ENCODE measurements at regions not wholly inside any gene's neighbourhood (a gene's known extent, or its start where the extent isn't known, plus 50 kb on each side); places are given as distances from the start of the nearest gene placed in this dataset.

DNA sequence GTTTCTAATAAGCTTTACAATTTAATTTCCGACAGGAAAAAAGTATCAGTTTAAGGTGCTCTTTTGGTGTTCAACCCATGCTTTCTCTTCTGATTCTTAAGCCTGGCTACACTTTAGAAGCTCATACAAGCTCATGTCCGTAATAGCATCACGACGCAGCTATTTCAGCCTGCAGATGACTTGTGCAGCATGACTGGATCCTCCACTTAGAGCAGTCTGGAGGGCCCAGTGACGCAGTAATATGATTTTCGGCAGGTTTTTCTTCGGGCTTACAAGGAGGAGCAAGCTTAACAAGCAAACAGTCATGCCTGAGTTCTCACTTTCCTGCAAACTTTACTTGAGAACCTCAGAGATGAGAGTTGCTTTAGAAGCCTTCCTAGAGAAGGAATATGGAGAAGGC is 85.3 kb upstream of the MAML3 start:
- Mint-ChIP-seq H3K4me3 (no peak overlapping the region), H3K9me3 (no peaks in the 10 kb centered on the region), H3K27ac (no peak overlapping the region), H3K27me3 (peaks cover 8% of the 10 kb centered on the region), H3K36me3 (ENCODE audit: low read depth) (peaks cover 2% of the 10 kb centered on the region), H3K4me1 (peaks cover 62% of the 10 kb centered on the region)
- CTCF ChIA-PET = interaction anchor here (1.0 to 2.8 kb wide), 4 partner anchors 10 to 194 kb away, joined by 3 to 8 read pairs (median 3); no protein-coding TSS in a partner anchor
- no peak for DNase-seq
- POLR2A ChIA-PET = no interaction called here

DNA sequence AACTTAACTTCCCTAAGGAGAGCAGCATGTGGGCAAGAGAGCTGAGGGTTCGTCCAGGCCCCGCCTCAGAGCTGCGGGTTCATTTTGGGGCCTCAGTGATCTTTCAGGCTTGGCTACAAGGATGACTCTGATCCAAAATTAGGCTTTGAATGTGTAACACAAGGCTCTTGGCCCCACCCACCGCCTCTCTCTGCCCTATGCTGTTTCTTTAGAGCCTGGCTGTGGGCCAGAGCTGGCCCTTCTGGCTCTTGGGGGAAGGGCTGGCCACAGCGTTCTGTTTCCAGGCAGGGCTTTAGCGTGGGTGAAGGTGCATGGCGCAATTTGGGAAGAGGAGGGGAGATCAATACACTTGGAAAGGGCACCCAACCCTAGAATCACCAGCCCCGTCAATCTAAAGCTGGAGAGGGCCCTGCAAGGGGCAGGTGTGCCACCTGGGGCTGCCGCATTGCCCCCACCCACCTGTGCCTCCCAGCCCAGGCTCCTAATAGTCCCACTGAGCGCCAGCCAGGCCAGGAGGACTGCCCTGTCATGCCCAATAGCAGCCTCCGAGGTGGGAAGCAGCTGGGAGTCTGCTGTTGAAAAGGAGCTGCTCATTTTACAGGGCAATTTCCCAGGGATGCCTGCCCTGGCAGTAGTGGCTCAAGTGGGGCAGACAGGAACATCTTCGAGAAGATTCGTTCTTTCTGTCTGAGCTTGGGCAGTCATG is 84.5 kb upstream of the MAML3 start:
- ChIA-PET CTCF (interaction anchor here (1.0 to 2.8 kb wide), 4 partner anchors 10 to 193 kb away, joined by 3 to 8 read pairs (median 3); no protein-coding TSS in a partner anchor), POLR2A (no interaction called here)
- peaks cover 2% of the 10 kb centered on the region for H3K36me3 Mint-ChIP-seq (ENCODE audit: low read depth)
- peaks cover 8% of the 10 kb centered on the region for H3K27me3 Mint-ChIP-seq
- H3K27ac Mint-ChIP-seq = no peak overlapping the region
- no peak overlapping the region for H3K4me3 Mint-ChIP-seq
- no peak for DNase-seq
- peaks cover 63% of the 10 kb centered on the region for H3K4me1 Mint-ChIP-seq
- H3K9me3 Mint-ChIP-seq = no peaks in the 10 kb centered on the region

DNA sequence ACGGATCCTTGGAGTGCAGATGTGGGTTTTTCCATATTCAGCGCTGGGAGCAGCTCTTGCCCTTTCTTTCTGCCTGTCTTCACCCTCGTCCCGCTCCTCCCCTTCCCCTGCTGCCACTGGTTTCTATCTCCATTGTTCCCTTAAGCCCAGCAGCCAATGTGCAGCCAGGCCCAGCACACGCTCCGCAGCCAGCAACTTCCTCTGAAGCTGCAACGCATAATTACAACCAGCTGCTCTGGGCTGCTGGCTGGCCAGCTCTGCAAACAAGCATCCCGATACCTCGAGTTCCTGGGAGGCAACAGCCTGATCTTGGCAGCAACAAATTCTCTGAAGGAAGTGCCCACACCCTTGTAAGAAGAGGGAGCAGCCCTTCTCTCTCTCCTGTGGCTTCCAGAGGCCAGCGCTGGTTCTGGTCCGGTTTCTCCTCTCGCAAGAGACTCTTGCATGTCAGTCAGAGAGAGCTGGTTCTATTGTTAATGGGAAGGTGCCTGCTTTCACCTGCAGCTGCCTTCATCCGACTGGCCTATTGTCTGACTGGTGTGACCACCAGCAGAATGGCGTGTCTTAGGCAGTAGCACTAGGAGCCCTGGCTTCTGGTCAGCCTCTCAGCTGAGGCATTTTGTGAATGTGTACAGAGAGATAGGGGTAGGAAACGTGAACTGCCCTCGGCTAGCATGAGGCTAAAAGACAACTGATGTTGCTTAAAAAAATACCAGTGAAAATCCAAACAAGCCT is 83.8 kb upstream of the MAML3 start:
- Mint-ChIP-seq H3K4me3 (no peak overlapping the region), H3K27ac (peak overlapping the region; percentile 52), H3K36me3 (ENCODE audit: low read depth) (peaks cover 2% of the 10 kb centered on the region), H3K27me3 (peaks cover 8% of the 10 kb centered on the region), H3K9me3 (no peaks in the 10 kb centered on the region), H3K4me1 (peaks cover 57% of the 10 kb centered on the region)
- CTCF ChIA-PET = interaction anchor here (0.6 to 2.8 kb wide), 5 partner anchors 14 to 1087 kb away, joined by 3 to 8 read pairs (median 3); no protein-coding TSS in a partner anchor
- DNase-seq = no peak
- POLR2A ChIA-PET = no interaction called here

DNA sequence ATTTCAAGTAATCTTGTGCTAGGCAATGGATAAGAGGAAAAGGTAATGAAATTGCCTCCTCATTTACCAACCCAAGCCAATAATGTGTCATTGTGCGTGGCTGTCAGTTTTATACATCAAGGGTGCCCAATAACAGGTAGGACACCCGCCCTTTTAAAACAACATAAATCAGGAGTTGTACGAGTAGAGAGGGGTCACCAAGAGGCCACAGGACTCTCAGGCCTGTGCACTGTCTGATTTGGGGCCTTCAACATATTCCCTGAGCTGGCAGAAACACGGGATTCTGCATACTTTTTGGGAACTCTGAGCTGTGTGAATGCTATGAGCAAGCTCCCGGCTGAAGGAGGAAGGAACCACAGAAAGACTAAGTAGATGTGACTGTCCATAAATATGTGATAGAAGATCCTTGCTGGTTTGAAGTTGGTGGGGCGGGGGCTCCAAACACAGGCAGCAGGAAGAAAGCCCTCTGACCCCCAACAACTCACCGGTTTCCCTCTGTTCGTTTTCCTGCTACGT is 82.7 kb upstream of the MAML3 start:
- Mint-ChIP-seq H3K9me3 (no peaks in the 10 kb centered on the region), H3K4me3 (no peak overlapping the region), H3K4me1 (peaks cover 52% of the 10 kb centered on the region), H3K27ac (no peak overlapping the region), H3K36me3 (ENCODE audit: low read depth) (peaks cover 2% of the 10 kb centered on the region), H3K27me3 (peaks cover 8% of the 10 kb centered on the region)
- ChIA-PET CTCF (interaction anchor here (0.8 to 3.6 kb wide), 4 partner anchors 15 to 77 kb away, joined by 3 to 23 read pairs (median 6); no protein-coding TSS in a partner anchor), POLR2A (no interaction called here)
- no peak for DNase-seq

DNA sequence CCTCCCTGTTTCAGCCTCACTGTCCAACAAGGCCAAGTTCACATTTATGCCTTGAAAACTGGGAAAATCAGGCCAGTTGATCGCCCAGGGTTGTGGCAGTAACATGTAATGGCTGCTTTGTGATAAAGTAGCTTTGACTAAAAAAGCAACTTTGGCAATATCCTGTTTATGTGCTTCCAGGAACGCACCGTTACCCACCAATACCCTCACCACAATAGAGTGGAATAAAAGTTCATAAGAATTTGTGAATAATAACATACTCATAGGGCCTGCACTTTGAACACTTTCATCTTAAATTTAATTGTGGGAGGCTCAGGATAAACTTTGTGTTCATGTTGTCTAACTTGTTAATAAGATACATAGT is 80.7 kb upstream of the MAML3 start:
- H3K9me3 Mint-ChIP-seq = no peaks in the 10 kb centered on the region
- ChIA-PET POLR2A (no interaction called here), CTCF (interaction anchor here (0.8 to 3.6 kb wide), 8 partner anchors 9 to 578 kb away, joined by 3 to 23 read pairs (median 4); no protein-coding TSS in a partner anchor)
- peak overlapping the region; percentile 8 for H3K4me3 Mint-ChIP-seq
- H3K27ac Mint-ChIP-seq = peak overlapping the region; percentile 88
- H3K36me3 Mint-ChIP-seq (ENCODE audit: low read depth) = peaks cover 2% of the 10 kb centered on the region
- H3K4me1 Mint-ChIP-seq = peaks cover 49% of the 10 kb centered on the region
- no peak for DNase-seq
- peaks cover 4% of the 10 kb centered on the region for H3K27me3 Mint-ChIP-seq

DNA sequence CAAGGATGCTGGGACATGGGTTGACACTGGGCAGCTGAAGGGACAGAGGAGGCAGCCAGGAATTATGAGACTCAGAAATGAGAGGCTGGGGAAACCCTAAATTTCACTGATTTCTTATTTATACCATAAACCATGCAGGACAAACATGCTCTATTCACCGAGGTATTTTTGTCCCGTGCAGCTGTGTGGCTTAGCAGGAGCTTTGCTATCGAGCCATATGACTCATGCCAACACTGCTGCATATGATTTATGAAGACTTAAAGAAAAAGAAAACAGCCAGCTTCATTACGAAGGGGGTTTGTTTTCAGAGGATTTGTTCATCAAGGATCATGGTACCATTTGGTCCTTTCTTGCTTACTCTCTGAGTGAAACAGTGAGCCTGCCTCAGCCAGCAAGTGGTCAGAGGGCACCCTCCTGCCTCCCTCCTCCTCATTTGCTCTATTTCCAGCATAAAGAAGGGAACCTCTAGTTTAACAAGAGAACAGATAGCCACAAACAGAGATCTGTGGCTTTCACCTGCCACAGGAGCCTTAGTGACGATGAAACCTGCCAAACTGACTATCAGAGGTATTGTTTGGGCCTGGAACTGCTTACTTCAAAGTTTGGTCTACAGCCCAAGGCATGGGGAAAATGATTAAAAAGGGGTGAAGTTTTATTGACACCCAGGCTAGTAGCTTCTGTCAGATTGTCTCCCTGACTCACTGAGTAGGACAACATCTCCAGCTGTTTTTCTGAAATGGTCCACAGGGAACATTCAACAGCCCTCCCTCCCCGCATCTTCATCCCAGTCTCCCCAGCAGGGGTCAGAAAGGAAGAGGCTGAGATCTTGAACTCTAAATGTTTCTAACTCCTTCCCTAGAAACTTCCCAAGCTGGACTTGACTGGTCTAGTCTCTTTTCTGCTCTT is 80.1 kb upstream of the MAML3 start:
- Mint-ChIP-seq H3K36me3 (ENCODE audit: low read depth) (peaks cover 2% of the 10 kb centered on the region), H3K9me3 (no peaks in the 10 kb centered on the region), H3K4me3 (peak overlapping the region; percentile 8), H3K4me1 (peaks cover 49% of the 10 kb centered on the region), H3K27me3 (peaks cover 4% of the 10 kb centered on the region), H3K27ac (peak overlapping the region; percentile 88)
- POLR2A ChIA-PET = interaction anchor here (0.6 kb wide), 1 partner anchor 58 kb away, joined by 3 read pairs; no protein-coding TSS in a partner anchor
- no peak for DNase-seq
- CTCF ChIA-PET = interaction anchor here (0.8 to 3.6 kb wide), 8 partner anchors 10 to 577 kb away, joined by 3 to 23 read pairs (median 4); no protein-coding TSS in a partner anchor

DNA sequence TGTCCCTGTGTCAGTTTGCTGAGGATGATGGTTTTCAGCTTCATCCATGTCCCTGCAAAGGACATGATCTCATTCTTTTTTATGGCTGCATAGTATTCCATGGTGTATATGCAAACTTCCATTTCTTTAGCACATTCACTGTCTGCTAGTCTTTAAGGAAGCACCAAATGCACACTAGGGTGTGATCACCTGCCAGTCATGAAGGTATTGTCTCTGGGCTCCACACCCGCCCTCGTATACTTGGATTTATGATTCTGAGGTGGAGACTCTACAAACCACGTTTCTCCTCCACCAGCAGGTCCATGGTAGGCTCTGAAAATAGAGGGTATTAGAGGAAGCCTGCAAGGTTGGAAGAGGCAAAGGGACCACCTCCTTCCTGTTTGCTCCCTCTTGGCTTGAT is 75.9 kb upstream of the MAML3 start:
- ChIA-PET POLR2A (no interaction called here), CTCF (interaction anchor here (1.1 to 2.1 kb wide), 3 partner anchors 8 to 30 kb away, joined by 3 to 8 read pairs (median 4); no protein-coding TSS in a partner anchor)
- Mint-ChIP-seq H3K4me3 (no peak overlapping the region), H3K27ac (no peak overlapping the region), H3K9me3 (no peaks in the 10 kb centered on the region), H3K27me3 (peaks cover 2% of the 10 kb centered on the region), H3K36me3 (ENCODE audit: low read depth) (no peaks in the 10 kb centered on the region), H3K4me1 (peaks cover 22% of the 10 kb centered on the region)
- DNase-seq = no peak

DNA sequence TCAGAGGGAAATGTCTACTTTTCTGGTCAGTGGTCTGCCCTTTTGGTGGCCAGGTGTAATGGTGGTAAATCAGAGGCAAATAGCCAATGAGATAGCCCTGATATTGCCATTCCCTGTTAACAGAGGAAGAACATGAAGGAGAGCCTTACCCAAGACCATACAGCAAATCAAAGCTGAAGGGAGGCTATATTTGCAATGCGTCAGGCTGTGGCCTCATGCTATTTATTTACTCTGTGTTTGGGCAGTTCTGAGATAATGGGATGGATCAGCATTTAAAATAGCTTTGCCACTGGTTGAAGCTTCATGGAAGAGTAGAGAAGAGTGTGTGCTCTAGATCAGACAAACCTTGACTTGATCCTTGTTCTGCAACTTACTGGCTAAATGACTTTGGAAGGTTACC is 73.3 kb upstream of the MAML3 start:
- CTCF ChIA-PET = interaction anchor here (0.6 to 1.1 kb wide), 3 partner anchors 25 to 263 kb away, joined by 3 read pairs; no protein-coding TSS in a partner anchor
- H3K27me3 Mint-ChIP-seq = peaks cover 2% of the 10 kb centered on the region
- no peak overlapping the region for H3K27ac Mint-ChIP-seq
- no peaks in the 10 kb centered on the region for H3K9me3 Mint-ChIP-seq
- H3K36me3 Mint-ChIP-seq (ENCODE audit: low read depth) = no peaks in the 10 kb centered on the region
- POLR2A ChIA-PET = no interaction called here
- peaks cover 5% of the 10 kb centered on the region for H3K4me1 Mint-ChIP-seq
- DNase-seq = no peak
- no peak overlapping the region for H3K4me3 Mint-ChIP-seq

DNA sequence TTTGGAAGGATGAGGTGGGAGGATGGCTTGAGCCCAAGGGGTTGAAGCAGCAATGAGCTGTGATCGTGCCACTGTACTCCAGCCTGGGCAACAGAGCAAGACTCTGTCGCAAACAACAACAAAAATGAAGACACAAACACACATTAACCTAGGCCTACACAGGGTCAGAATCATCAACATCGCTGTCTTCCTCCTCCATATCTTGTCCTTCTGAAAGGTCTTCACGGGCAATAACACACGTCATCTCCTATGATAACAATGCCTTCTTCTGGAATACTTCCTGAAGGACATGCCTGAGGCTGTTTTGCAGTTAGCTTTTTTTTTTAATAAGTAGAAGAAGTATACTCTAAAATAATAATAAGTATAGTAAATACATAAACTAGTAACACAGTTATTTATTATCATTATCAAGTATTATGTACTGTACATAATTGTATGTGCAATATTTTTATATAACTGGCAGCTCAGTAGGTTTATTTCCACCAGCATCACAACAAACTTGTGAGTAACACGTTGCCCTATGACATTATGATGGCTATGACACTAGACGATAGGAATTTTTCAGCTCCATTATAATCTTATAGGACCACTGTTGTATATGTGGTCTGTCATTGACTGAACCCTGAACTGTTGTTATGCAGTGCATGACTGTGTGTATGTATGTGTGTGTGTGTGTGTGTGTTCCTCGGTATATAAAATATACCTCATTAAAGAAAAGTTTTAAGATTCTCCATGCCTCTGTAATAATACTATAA is 69.2 kb upstream of the MAML3 start:
- DNase-seq = no peak
- ChIA-PET POLR2A (no interaction called here), CTCF (interaction anchor here (1.2 to 1.6 kb wide), 3 partner anchors 9 to 204 kb away, joined by 4 to 6 read pairs (median 5); no protein-coding TSS in a partner anchor)
- H3K4me1 Mint-ChIP-seq = no peaks in the 10 kb centered on the region
- H3K27ac Mint-ChIP-seq = no peak overlapping the region
- H3K36me3 Mint-ChIP-seq (ENCODE audit: low read depth) = no peaks in the 10 kb centered on the region
- peaks cover 5% of the 10 kb centered on the region for H3K27me3 Mint-ChIP-seq
- no peaks in the 10 kb centered on the region for H3K9me3 Mint-ChIP-seq
- H3K4me3 Mint-ChIP-seq = no peak overlapping the region

DNA sequence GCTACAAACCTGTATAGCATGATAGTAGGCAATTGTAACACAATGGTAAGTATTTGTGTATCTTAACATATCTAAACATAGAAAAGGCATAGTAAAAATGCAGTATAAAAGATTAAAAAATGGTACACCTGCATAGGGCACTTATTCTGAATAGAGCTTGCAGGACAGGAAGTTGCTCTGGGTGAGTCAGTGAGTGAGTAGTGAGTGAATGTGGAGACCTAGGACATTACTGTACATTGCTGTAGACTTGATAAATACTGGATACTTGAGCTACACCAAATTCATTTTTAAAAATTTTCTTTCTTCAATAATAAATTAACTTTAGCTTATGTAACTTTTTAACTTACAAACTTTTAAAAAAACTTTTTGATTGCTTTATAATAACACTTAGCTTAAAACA is 68.2 kb upstream of the MAML3 start:
- Mint-ChIP-seq H3K4me3 (no peak overlapping the region), H3K27ac (no peak overlapping the region), H3K9me3 (no peaks in the 10 kb centered on the region), H3K36me3 (ENCODE audit: low read depth) (no peaks in the 10 kb centered on the region), H3K27me3 (peaks cover 5% of the 10 kb centered on the region), H3K4me1 (no peaks in the 10 kb centered on the region)
- no peak for DNase-seq
- ChIA-PET CTCF (interaction anchor here (1.1 to 1.6 kb wide), 3 partner anchors 8 to 203 kb away, joined by 4 to 6 read pairs (median 5); no protein-coding TSS in a partner anchor), POLR2A (no interaction called here)

DNA sequence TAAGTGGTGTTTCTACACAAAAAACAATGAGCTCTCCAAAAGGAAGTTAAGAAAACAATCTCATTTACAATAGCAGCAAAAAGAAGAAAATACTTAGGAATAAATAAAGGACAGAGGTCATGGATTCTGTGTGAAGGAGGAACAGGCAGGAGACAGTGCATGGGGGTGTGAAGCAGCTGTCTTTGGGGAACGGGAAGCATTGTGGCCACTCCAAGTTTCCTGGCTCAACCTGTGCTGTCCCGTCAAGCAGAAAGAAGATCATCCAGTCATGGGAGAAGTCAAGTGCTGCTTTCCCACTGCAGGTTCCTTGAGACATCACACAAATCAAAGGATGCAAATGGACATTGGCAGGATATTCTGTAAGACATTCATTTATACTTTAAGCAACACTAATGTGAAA is 66.1 kb upstream of the MAML3 start:
- no peaks in the 10 kb centered on the region for H3K4me1 Mint-ChIP-seq
- no peak for DNase-seq
- H3K4me3 Mint-ChIP-seq = no peak overlapping the region
- no peaks in the 10 kb centered on the region for H3K36me3 Mint-ChIP-seq (ENCODE audit: low read depth)
- peaks cover 5% of the 10 kb centered on the region for H3K27me3 Mint-ChIP-seq
- ChIA-PET POLR2A (no interaction called here), CTCF (interaction anchor here (0.8 to 1.0 kb wide), 2 partner anchors 11 to 15 kb away, joined by 3 read pairs; no protein-coding TSS in a partner anchor)
- H3K9me3 Mint-ChIP-seq = no peaks in the 10 kb centered on the region
- no peak overlapping the region for H3K27ac Mint-ChIP-seq

Measured in activated CD4-positive, alpha-beta T cell treated with anti-CD3 and anti-CD28 coated beads, Interleukin-2, amount 10 ng/mL, durations not matched to agents 7 days and 5 days (primary cell).